H9 (cell line): ENCODE measurements at regions not wholly inside any gene's neighbourhood (a gene's known extent, or its start where the extent isn't known, plus 50 kb on each side); places are given as distances from the start of the nearest gene placed in this dataset.

Experiments
- DNase-seq: peaks from one replicate; pipeline ENCODE4 v3.0.0-alpha.2; 2017
- H2AFZ ChIP-seq: one replicate; pipeline ENCODE4 v1.6.1; 2013; ENCODE audit warnings: mild to moderate bottlenecking, low read length, control low read depth, moderate library complexity
- H2AK5ac ChIP-seq: 2 replicates; pipeline ENCODE4 v1.6.1; 2013; ENCODE audit warnings: low read length, control low read depth, mixed read lengths; ENCODE audit not compliant: insufficient read length
- H2BK120ac ChIP-seq: one replicate; pipeline ENCODE4 v1.6.1; 2013; ENCODE audit warnings: low read depth, mild to moderate bottlenecking, low read length, control low read depth, inconsistent platforms; ENCODE audit not compliant: poor library complexity, severe bottlenecking
- H2BK12ac ChIP-seq: 2 replicates; pipeline ENCODE4 v1.6.1; 2013; ENCODE audit warnings: low read length, control low read depth, mixed read lengths, low read depth; ENCODE audit not compliant: insufficient read length
- H2BK15ac ChIP-seq: 2 replicates; pipeline ENCODE4 v1.6.1; 2013; ENCODE audit warnings: low read depth, low read length, control low read depth
- H2BK20ac ChIP-seq: one replicate; pipeline ENCODE4 v1.6.1; 2013; ENCODE audit warnings: low read depth, mild to moderate bottlenecking, low read length, control low read depth, inconsistent platforms; ENCODE audit not compliant: poor library complexity, severe bottlenecking
- H2BK5ac ChIP-seq: 2 replicates; pipeline ENCODE4 v1.6.1; 2013; ENCODE audit warnings: low read length, control low read depth, mixed read lengths; ENCODE audit not compliant: insufficient read length
- H3K14ac ChIP-seq: 2 replicates; pipeline ENCODE4 v1.6.1; 2013; ENCODE audit warnings: low read length, control low read depth; ENCODE audit not compliant: insufficient read depth
- H3K18ac ChIP-seq: 2 replicates; pipeline ENCODE4 v1.6.1; 2013; ENCODE audit warnings: low read depth, mild to moderate bottlenecking, mixed read lengths, low read length, control low read depth; ENCODE audit not compliant: insufficient read length
- H3K23ac ChIP-seq: 2 replicates; pipeline ENCODE4 v1.6.1; 2013; ENCODE audit warnings: low read length, control low read depth, mixed read lengths, low read depth; ENCODE audit not compliant: insufficient read length
- H3K23me2 ChIP-seq: 2 replicates; pipeline ENCODE4 v1.6.1; 2013; ENCODE audit warnings: low read depth, mild to moderate bottlenecking, mixed read lengths, low read length, control low read depth; ENCODE audit not compliant: insufficient read length, poor library complexity, severe bottlenecking
- H3K27ac ChIP-seq: 2 replicates; pipeline ENCODE4 v1.5.1; 2013; ENCODE audit warnings: low read length, control low read depth, mixed read lengths, low read depth; ENCODE audit not compliant: insufficient read length
- H3K27me3 ChIP-seq: 2 replicates; pipeline ENCODE4 v1.6.1; 2013; ENCODE audit warnings: low read length, control low read depth, inconsistent platforms; ENCODE audit not compliant: insufficient read depth
- H3K4ac ChIP-seq: 2 replicates; pipeline ENCODE4 v1.6.1; 2013; ENCODE audit warnings: low read depth, mild to moderate bottlenecking, control low read depth, inconsistent platforms, low read length, moderate library complexity
- H3K4me1 ChIP-seq: 2 replicates; pipeline ENCODE4 v1.6.1; 2013; ENCODE audit warnings: low read length, control low read depth, inconsistent platforms; ENCODE audit not compliant: insufficient read depth
- H3K4me2 ChIP-seq: 2 replicates; pipeline ENCODE4 v1.6.1; 2013; ENCODE audit warnings: low read length, control low read depth, mixed read lengths; ENCODE audit not compliant: insufficient read length, insufficient read depth
- H3K56ac ChIP-seq: 2 replicates; pipeline ENCODE4 v1.6.1; 2013; ENCODE audit warnings: low read depth, mild to moderate bottlenecking, mixed read lengths, low read length, control low read depth; ENCODE audit not compliant: insufficient read length
- H3K79me1 ChIP-seq: 2 replicates; pipeline ENCODE4 v1.6.1; 2013; ENCODE audit warnings: low read depth, mild to moderate bottlenecking, moderate library complexity, low read length, control low read depth, inconsistent platforms; ENCODE audit not compliant: insufficient read depth, poor library complexity, severe bottlenecking
- H3K79me2 ChIP-seq: 2 replicates; pipeline ENCODE4 v1.6.1; 2013; ENCODE audit warnings: low read length, control low read depth, inconsistent platforms; ENCODE audit not compliant: insufficient read depth
- H3K9ac ChIP-seq: 2 replicates; pipeline ENCODE4 v1.6.1; 2013; ENCODE audit warnings: low read length, control low read depth, mixed read lengths; ENCODE audit not compliant: insufficient read length; ENCODE audit errors: extremely low read depth
- H3K9me3 ChIP-seq: one replicate; pipeline ENCODE4 v1.6.1; 2013; ENCODE audit warnings: low read depth, low read length, inconsistent platforms; ENCODE audit not compliant: control insufficient read depth
- H3T11ph ChIP-seq: one replicate; pipeline ENCODE4 v1.6.1; 2013; ENCODE audit warnings: mild to moderate bottlenecking, low read length, control low read depth, inconsistent platforms
- H4K20me1 ChIP-seq: one replicate; pipeline ENCODE4 v1.6.1; 2013; ENCODE audit not compliant: control insufficient read depth, insufficient read length, insufficient read depth
- H4K5ac ChIP-seq: 2 replicates; pipeline ENCODE4 v1.6.1; 2013; ENCODE audit warnings: low read depth, mild to moderate bottlenecking, mixed read lengths, low read length, control low read depth; ENCODE audit not compliant: insufficient read length
- H4K8ac ChIP-seq: replicated peaks from 2 replicates; pipeline ENCODE4 v1.6.1; 2013; ENCODE audit warnings: low read length, control low read depth, mixed read lengths, low read depth; ENCODE audit not compliant: insufficient read length
- H4K91ac ChIP-seq: 2 replicates; pipeline ENCODE4 v1.6.1; 2013; ENCODE audit warnings: low read depth, mild to moderate bottlenecking, moderate library complexity, mixed read lengths, low read length, control low read depth; ENCODE audit not compliant: insufficient read length
- H3K27ac Mint-ChIP-seq, 3 experiments: 2 replicates in 2 of 3; 3 replicates in 1 of 3; pipeline ENCODE4 v1.8.0; 2020 to 2021; ENCODE audit warnings: mixed read lengths in 3 of 3, mild to moderate bottlenecking in 1 of 3, moderate library complexity in 1 of 3
- H3K27me3 Mint-ChIP-seq: 2 replicates; pipeline ENCODE4 v1.8.0; 2021; ENCODE audit warnings: low read depth, mild to moderate bottlenecking, moderate library complexity, mixed read lengths
- H3K36me3 Mint-ChIP-seq, 3 experiments: 2 replicates in 2 of 3; 3 replicates in 1 of 3; pipeline ENCODE4 v1.8.0; 2020 to 2021; ENCODE audit warnings: low read depth in 3 of 3, mixed read lengths in 3 of 3; ENCODE audit not compliant: insufficient read depth in 1 of 3
- H3K4me1 Mint-ChIP-seq, 2 experiments: 2 replicates each; pipeline ENCODE4 v1.8.0; 2020; ENCODE audit warnings: mixed read lengths in 2 of 2
- H3K4me3 Mint-ChIP-seq, 2 experiments: 2 replicates in 1 of 2; 3 replicates in 1 of 2; pipeline ENCODE4 v1.8.0; 2020 to 2021; ENCODE audit warnings: mild to moderate bottlenecking in 2 of 2, mixed read lengths in 2 of 2, moderate library complexity in 1 of 2
- H3K9me3 Mint-ChIP-seq, 2 experiments: 2 replicates in 1 of 2; 3 replicates in 1 of 2; pipeline ENCODE4 v1.8.0; 2020; ENCODE audit warnings: mild to moderate bottlenecking in 2 of 2, mixed read lengths in 2 of 2, moderate library complexity in 1 of 2
- CTCF ChIP-seq: fragments of 200-600 bp; sonication (generic); conservative IDR thresholded peaks from 3 replicates; pipeline ENCODE4 v1.8.0; 2021; ENCODE audit warnings: antibody characterized with exemption, mild to moderate bottlenecking
- WGBS: extraction: QIAGEN DNeasy Blood & Tissue Kit; methylation state at CpG from one replicate; pipeline ENCODE4 v1.1.7; 2013; ENCODE audit warnings: missing lambda C conversion rate, low lambda C conversion rate, mixed read lengths; ENCODE audit not compliant: insufficient read length; ENCODE audit errors: extremely low coverage; 5-methylcytosine and 5-hydroxymethylcytosine counted together

GRCh38 chr17:51421525-51421924 lies 161.2 kb downstream of the UTP18 start:
- no peaks in the 10 kb centered on the region; a peak in 2 of 5 replicates for H3K9me3 Mint-ChIP-seq
- H3K18ac ChIP-seq = no peak overlapping the region
- no peak overlapping the region for H2BK15ac ChIP-seq
- no peak overlapping the region for H3K56ac ChIP-seq
- no peak overlapping the region for H3K14ac ChIP-seq
- H3K4ac ChIP-seq = no peak overlapping the region
- no CpG with 5 or more reads among the region's 3 CpGs for WGBS
- no peak for TF ChIP-seq CTCF
- H3K36me3 Mint-ChIP-seq = peaks cover 0 to 4% (median 0%) of the 10 kb centered on the region in 3 experiments; a peak in 1 of 7 replicates
- H4K8ac ChIP-seq = no peak overlapping the region
- no peak overlapping the region for H3T11ph ChIP-seq
- H2AK5ac ChIP-seq = no peak overlapping the region
- no peak overlapping the region for H3K4me2 ChIP-seq
- H3K79me2 ChIP-seq = no peaks in the 10 kb centered on the region
- H3K9me3 ChIP-seq = no peaks in the 10 kb centered on the region
- H2BK120ac ChIP-seq = no peak overlapping the region
- H3K27ac ChIP-seq = no peak overlapping the region
- no peaks in the 10 kb centered on the region for H3K27me3 ChIP-seq
- no peaks in the 10 kb centered on the region for H3K23me2 ChIP-seq
- no peak overlapping the region for H2AFZ ChIP-seq
- peaks cover 8% of the 10 kb centered on the region; the same call in 1 of the 2 replicates for H3K4me1 ChIP-seq
- H3K27me3 Mint-ChIP-seq = peaks cover 16% of the 10 kb centered on the region
- DNase-seq = no peak
- H4K20me1 ChIP-seq = no peaks in the 10 kb centered on the region
- H3K9ac ChIP-seq = no peak overlapping the region
- H4K91ac ChIP-seq = no peak overlapping the region
- no peak overlapping the region for H3K27ac Mint-ChIP-seq
- H4K5ac ChIP-seq = no peak overlapping the region
- no peak overlapping the region for H2BK5ac ChIP-seq
- no peak overlapping the region for H2BK12ac ChIP-seq
- H3K4me3 Mint-ChIP-seq = no peak overlapping the region
- H3K79me1 ChIP-seq = no peaks in the 10 kb centered on the region
- H2BK20ac ChIP-seq = no peak overlapping the region
- H3K4me1 Mint-ChIP-seq = peaks cover 13 to 24% of the 10 kb centered on the region in 2 experiments
- H3K23ac ChIP-seq = no peak overlapping the region
